Gastrocnemius medialis (tissue), 4 donors: ENCODE measurements at regions not wholly inside any gene's neighbourhood (a gene's known extent, or its start where the extent isn't known, plus 50 kb on each side); places are given as distances from the start of the nearest gene placed in this dataset.

Experiments used
- ATAC-seq, 2 donors: fragments of 150-250 bp; one replicate each; pipeline ENCODE4 v1.9.1; 2016
- DNase-seq, 2 donors: peaks; one replicate each; pipeline ENCODE4 v3.0.0-alpha.2; 2019
- H3K27ac ChIP-seq, 4 donors: fragments of 200-600 bp; sonication (generic); 1 replicate in 1 of 4; 2 replicates in 3 of 4; pipeline ENCODE4 v1.5.1; 2016 to 2018; ENCODE audit warnings: mild to moderate bottlenecking in 2 of 4, moderate library complexity in 1 of 4
- H3K27me3 ChIP-seq, 3 donors: fragments of 200-600 bp; sonication (generic) in 2 of 3; 1 replicate in 1 of 3; 2 replicates in 2 of 3; pipeline versions ENCODE4 v1.5.1 to v1.6.0; 2016 to 2019; ENCODE audit warnings: mild to moderate bottlenecking in 1 of 3, moderate library complexity in 1 of 3
- H3K36me3 ChIP-seq, 2 donors: fragments of 200-600 bp; sonication (generic) in 1 of 2; one replicate each; pipeline ENCODE4 v1.5.1; 2017 to 2018
- H3K4me1 ChIP-seq, 2 donors: fragments of 200-600 bp; sonication (generic) in 1 of 2; one replicate each; pipeline ENCODE4 v1.5.1; 2016 to 2017; ENCODE audit warnings: mild to moderate bottlenecking in 2 of 2
- H3K4me3 ChIP-seq, 4 donors: fragments of 200-600 bp; sonication (generic) in 3 of 4; 1 replicate in 1 of 4; 2 replicates in 3 of 4; pipeline ENCODE4 v1.5.1; 2016 to 2019; ENCODE audit warnings: mild to moderate bottlenecking in 2 of 4
- H3K9me3 ChIP-seq, 3 donors: fragments of 200-600 bp; sonication (generic) in 2 of 3; 1 replicate in 1 of 3; 2 replicates in 2 of 3; pipeline ENCODE4 v1.5.1; 2016 to 2019
- CTCF ChIP-seq, 5 experiments: fragments of 450-650 bp in 3 of 5; fragments of 200-600 bp in 2 of 5; sonication (generic) in 2 of 5; IDR thresholded peaks in 4 of 5; conservative IDR thresholded peaks in 1 of 5; 1 replicate in 4 of 5; 2 replicates in 1 of 5; pipeline ENCODE4 v1.5.1; 2016 to 2019; ENCODE audit warnings: antibody characterized with exemption in 5 of 5, mild to moderate bottlenecking in 3 of 5, moderate library complexity in 3 of 5
- POLR2A ChIP-seq, 2 donors: fragments of 450-650 bp; IDR thresholded peaks; one replicate each; pipeline ENCODE4 v1.6.1; 2017; ENCODE audit warnings: antibody characterized with exemption in 2 of 2, mild to moderate bottlenecking in 2 of 2, moderate library complexity in 2 of 2
- in situ Hi-C, 4 donors: fragments of 200-750 bp; cut with MboI; loops; one replicate each; pipeline versions ENCODE4 v1.15.0 to v1.8.0; 2017; ENCODE audit warnings: low sequenced_read_pairs in 4 of 4
- intact Hi-C: fragments of 100-400 bp; cut with DNase I; formaldehyde crosslinking; loops from one replicate; pipeline ENCODE4 v1.15.1; 2023; ENCODE audit warnings: low total_unique reads

GRCh38 chr2:16043192-16043591 lies 102.8 kb downstream of the MYCN start:
- Histone ChIP-seq H3K4me3 (no peak overlapping the region), H3K27ac (no peak overlapping the region), H3K36me3 (no peaks in the 10 kb centered on the region), H3K9me3 (no peaks in the 10 kb centered on the region), H3K4me1 (no peaks in the 10 kb centered on the region), H3K27me3 (peaks cover 10 to 25% (median 13%) of the 10 kb centered on the region in 3 donors)
- in situ Hi-C loops (no loop called here), intact Hi-C loops (no loop called here)
- no peak for ATAC-seq
- DNase-seq: no peak
- TF ChIP-seq CTCF (IDR thresholded peaks at IDR 0.05 in 4 of 5, conservative IDR thresholded peaks at IDR 0.05 in 1 of 5) (no peak), POLR2A (IDR thresholded peaks at IDR 0.05) (no peak)

GRCh38 chr2:16042201-16042700 lies 101.9 kb downstream of the MYCN start:
- ATAC-seq (no peak), DNase-seq (no peak)
- no peaks in the 10 kb centered on the region for H3K9me3 ChIP-seq
- in situ Hi-C loops: no loop called here
- no peaks in the 10 kb centered on the region for H3K4me1 ChIP-seq
- H3K27me3 ChIP-seq: peaks cover 10 to 25% (median 13%) of the 10 kb centered on the region in 3 donors
- H3K4me3 ChIP-seq: no peak overlapping the region
- H3K36me3 ChIP-seq: no peaks in the 10 kb centered on the region
- TF ChIP-seq POLR2A (IDR thresholded peaks at IDR 0.05) (no peak), CTCF (IDR thresholded peaks at IDR 0.05 in 4 of 5, conservative IDR thresholded peaks at IDR 0.05 in 1 of 5) (no peak)
- intact Hi-C loops: no loop called here
- no peak overlapping the region for H3K27ac ChIP-seq

- TF ChIP-seq POLR2A (IDR thresholded peaks at IDR 0.05) (no peak), CTCF (IDR thresholded peaks at IDR 0.05 in 4 of 5, conservative IDR thresholded peaks at IDR 0.05 in 1 of 5) (no peak)
- intact Hi-C loops (no loop called here), in situ Hi-C loops (no loop called here)
- ATAC-seq: no peak
- no peak overlapping the region for H3K27ac ChIP-seq
- no peaks in the 10 kb centered on the region for H3K36me3 ChIP-seq
- no peak overlapping the region for H3K4me3 ChIP-seq
- no peak for DNase-seq
- no peaks in the 10 kb centered on the region for H3K4me1 ChIP-seq
- H3K9me3 ChIP-seq: no peaks in the 10 kb centered on the region
- peaks cover 10 to 25% (median 13%) of the 10 kb centered on the region in 3 donors for H3K27me3 ChIP-seq
Measured at GRCh38 chr2:16040271-16041010, 100.1 kb downstream of the MYCN start.

GRCh38 chr2:16039823-16040222 lies 99.5 kb downstream of the MYCN start:
- H3K27me3 ChIP-seq: peaks cover 10 to 25% (median 13%) of the 10 kb centered on the region in 3 donors
- H3K36me3 ChIP-seq: no peaks in the 10 kb centered on the region
- DNase-seq: no peak
- in situ Hi-C loops (no loop called here), intact Hi-C loops (no loop called here)
- ATAC-seq: no peak
- H3K4me1 ChIP-seq: no peaks in the 10 kb centered on the region
- H3K9me3 ChIP-seq: no peaks in the 10 kb centered on the region
- no peak overlapping the region for H3K4me3 ChIP-seq
- TF ChIP-seq POLR2A (IDR thresholded peaks at IDR 0.05) (no peak), CTCF (IDR thresholded peaks at IDR 0.05 in 4 of 5, conservative IDR thresholded peaks at IDR 0.05 in 1 of 5) (no peak)
- H3K27ac ChIP-seq: no peak overlapping the region
